H1 (cell line): ENCODE measurements at regions not wholly inside any gene's neighbourhood (a gene's known extent, or its start where the extent isn't known, plus 50 kb on each side); places are given as distances from the start of the nearest gene placed in this dataset.

Source experiments
- CEBPB ChIP-seq: IDR thresholded peaks from 2 replicates; pipeline ENCODE4 v1.6.1; 2012; ENCODE audit warnings: low read depth, low read length
- CHD1 ChIP-seq: IDR thresholded peaks from 2 replicates; pipeline ENCODE4 v1.6.1; 2012; ENCODE audit warnings: low read depth, low read length, improper control_type of control experiment
- PHF8 ChIP-seq: fragments of 200-600 bp; sonication (generic); conservative IDR thresholded peaks from 2 replicates; pipeline ENCODE4 v1.7.1; 2012; ENCODE audit warnings: low read depth, mild to moderate bottlenecking, inconsistent platforms, low read length, moderate library complexity
- POU5F1 ChIP-seq: IDR thresholded peaks from 2 replicates; pipeline ENCODE4 v1.6.1; 2011; ENCODE audit warnings: low read depth, mild to moderate bottlenecking, low read length, moderate library complexity
- RBBP5 ChIP-seq: IDR thresholded peaks from 2 replicates; pipeline ENCODE4 v1.7.1; 2012; ENCODE audit warnings: low read depth, mild to moderate bottlenecking, inconsistent platforms, low read length, moderate library complexity, borderline replicate concordance
- YY1 ChIP-seq: IDR thresholded peaks from 2 replicates; pipeline ENCODE4 v1.6.1; 2011; ENCODE audit warnings: low read depth, mild to moderate bottlenecking, low read length

DNA sequence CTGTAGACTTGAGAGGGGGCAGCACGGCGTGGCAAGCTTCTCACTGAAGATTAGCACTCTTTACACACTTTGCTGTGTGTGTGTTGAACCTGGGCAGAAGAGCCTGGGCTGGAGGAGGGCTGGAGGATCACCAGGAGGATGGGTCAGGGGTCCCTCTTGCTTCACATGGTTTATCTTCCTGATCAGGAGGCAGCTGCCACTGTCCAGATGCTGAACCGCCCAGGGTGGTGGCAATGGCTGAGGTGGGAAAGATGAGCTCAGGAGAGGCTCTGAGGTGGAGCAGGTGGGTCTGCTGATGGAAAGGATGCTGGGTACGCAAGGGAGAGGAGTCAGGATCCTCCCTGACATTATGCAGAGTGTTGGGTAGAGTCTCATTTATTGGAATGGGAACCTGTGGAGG is 191.5 kb downstream of the RAMP3 start (continued):
- TF ChIP-seq POU5F1, result no peak
- TF ChIP-seq CHD1, result no peak
- TF ChIP-seq RBBP5, result no peak
- no peak for TF ChIP-seq YY1
- no peak for TF ChIP-seq CEBPB
- TF ChIP-seq PHF8, result no peak
